Neural cell (in vitro differentiated cells): ENCODE measurements at regions not wholly inside any gene's neighbourhood (a gene's known extent, or its start where the extent isn't known, plus 50 kb on each side); places are given as distances from the start of the nearest gene placed in this dataset.

ENCODE experiments used
- H2AFZ ChIP-seq: fragments of 200-600, 300-800 bp; sonication (generic), shearing (Covaris generic); 2 replicates; pipeline ENCODE4 v1.6.0; 2014; ENCODE audit warnings: low read depth, mild to moderate bottlenecking, antibody characterized with exemption, low read length, moderate library complexity
- H3F3A ChIP-seq: fragments of 200-600 bp; shearing (Covaris generic); 2 replicates; pipeline ENCODE4 v1.6.1; 2016; ENCODE audit warnings: mild to moderate bottlenecking, moderate library complexity, mixed read lengths, antibody characterized with exemption, low read length; ENCODE audit not compliant: insufficient read depth, poor library complexity, severe bottlenecking
- H3K27ac ChIP-seq: fragments of 200-600, 300-800 bp; sonication (generic), shearing (Covaris generic); 2 replicates; pipeline ENCODE4 v1.5.1; 2014; ENCODE audit warnings: mild to moderate bottlenecking, low read length, moderate library complexity
- H3K27me3 ChIP-seq: fragments of 300-800, 200-600 bp; sonication (generic), shearing (Covaris generic); 2 replicates; pipeline ENCODE4 v1.6.0; 2014; ENCODE audit warnings: mild to moderate bottlenecking, low read depth, low read length, moderate library complexity; ENCODE audit not compliant: insufficient read depth
- H3K36me3 ChIP-seq: fragments of 300-800, 200-600 bp; sonication (generic), shearing (Covaris generic); 2 replicates; pipeline ENCODE4 v1.5.1; 2014; ENCODE audit warnings: mild to moderate bottlenecking, antibody characterized with exemption, low read length, moderate library complexity; ENCODE audit not compliant: insufficient read depth
- H3K4me2 ChIP-seq: fragments of 300-800, 200-600 bp; sonication (generic), shearing (Covaris generic); 2 replicates; pipeline ENCODE4 v1.6.0; 2014; ENCODE audit warnings: mild to moderate bottlenecking, low read length
- H3K4me3 ChIP-seq: fragments of 300-800, 200-600 bp; sonication (generic), shearing (Covaris generic); 2 replicates; pipeline ENCODE4 v1.5.1; 2014; ENCODE audit warnings: mild to moderate bottlenecking, low read length, moderate library complexity
- H3K79me2 ChIP-seq: fragments of 200-600 bp; shearing (Covaris generic); replicated peaks from 2 replicates; pipeline ENCODE4 v1.6.0; 2014; ENCODE audit warnings: mild to moderate bottlenecking, low read length, moderate library complexity; ENCODE audit not compliant: insufficient read depth
- H3K9ac ChIP-seq: fragments of 300-800, 200-600 bp; sonication (generic), shearing (Covaris generic); 2 replicates; pipeline ENCODE4 v1.6.1; 2016; ENCODE audit warnings: mild to moderate bottlenecking, low read length, mixed read lengths
- H3K9me2 ChIP-seq: fragments of 200-600 bp; shearing (Covaris generic); 2 replicates; pipeline ENCODE4 v1.6.1; 2016; ENCODE audit warnings: mild to moderate bottlenecking, low read length, mixed read lengths; ENCODE audit not compliant: insufficient read depth
- H3K9me3 ChIP-seq: fragments of 200-600, 300-800 bp; sonication (generic), shearing (Covaris generic); 2 replicates; pipeline ENCODE4 v1.6.1; 2016; ENCODE audit warnings: mild to moderate bottlenecking, mixed run types, low read length, moderate library complexity, mixed read lengths
- H4K20me1 ChIP-seq: fragments of 200-600 bp; shearing (Covaris generic); 2 replicates; pipeline ENCODE4 v1.6.1; 2016; ENCODE audit warnings: mild to moderate bottlenecking, mixed run types; ENCODE audit not compliant: insufficient read depth
- EP300 ChIP-seq: fragments of 450-650 bp; conservative IDR thresholded peaks from 2 replicates; pipeline ENCODE4 v1.6.1; 2014; ENCODE audit warnings: antibody characterized with exemption, mild to moderate bottlenecking, moderate library complexity; ENCODE audit not compliant: poor library complexity, severe bottlenecking
- EZH2 ChIP-seq: fragments of 200-600, 300-800 bp; shearing (Covaris generic), sonication (generic); IDR thresholded peaks from 2 replicates; pipeline ENCODE4 v1.6.1; 2014; ENCODE audit warnings: antibody characterized with exemption, low read length, borderline replicate concordance, mild to moderate bottlenecking; ENCODE audit not compliant: insufficient read depth, poor library complexity, severe bottlenecking
- MXI1 ChIP-seq: fragments of 450-650 bp; conservative IDR thresholded peaks from 2 replicates; pipeline ENCODE4 v1.6.1; 2014; ENCODE audit warnings: antibody characterized with exemption, mild to moderate bottlenecking; ENCODE audit not compliant: poor library complexity, severe bottlenecking
- POLR2AphosphoS5 ChIP-seq: IDR thresholded peaks from 2 replicates; pipeline ENCODE4 v1.6.1; 2012
- RAD21 ChIP-seq: fragments of 450-650 bp; conservative IDR thresholded peaks from 2 replicates; pipeline ENCODE4 v1.6.1; 2014; ENCODE audit warnings: antibody characterized with exemption, mild to moderate bottlenecking, moderate library complexity
- SMC3 ChIP-seq: fragments of 450-650 bp; conservative IDR thresholded peaks from 2 replicates; pipeline ENCODE4 v1.6.1; 2014; ENCODE audit warnings: antibody characterized with exemption, mild to moderate bottlenecking, moderate library complexity; ENCODE audit not compliant: poor library complexity
- TAF1 ChIP-seq: IDR thresholded peaks from 2 replicates; pipeline ENCODE4 v1.6.1; 2012; ENCODE audit warnings: low read depth
- TF ChIP-seq, protein P1 (sequence below): IDR thresholded peaks from 2 replicates; pipeline ENCODE4 v1.6.1; 2012; ENCODE audit warnings: borderline replicate concordance
- TF ChIP-seq, protein P2 (sequence below): fragments of 450-650 bp; IDR thresholded peaks from 2 replicates; pipeline ENCODE4 v1.5.1; 2014; ENCODE audit warnings: antibody characterized with exemption, mild to moderate bottlenecking, moderate library complexity; ENCODE audit not compliant: poor library complexity, severe bottlenecking

DNA sequence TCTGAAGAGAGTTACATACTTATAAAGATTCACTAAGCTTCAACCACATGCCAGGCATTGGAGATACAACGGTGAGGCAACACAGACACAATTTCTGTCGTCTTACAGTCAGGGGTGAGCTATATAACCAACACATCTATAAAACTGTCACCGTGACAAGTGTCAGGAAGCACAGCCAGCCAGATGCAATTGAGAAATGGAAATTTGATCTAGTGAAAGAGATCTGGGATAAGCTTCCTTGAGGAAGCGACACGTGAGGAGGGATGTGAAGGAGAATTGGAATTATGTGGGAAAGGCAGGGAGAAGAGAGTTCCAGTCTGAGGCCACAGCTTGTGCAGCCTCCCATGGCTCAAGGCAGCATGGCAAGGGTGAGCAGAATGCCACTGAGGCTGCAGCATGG, 50.9 kb upstream of the ZNF354B start:
- H3K4me3 ChIP-seq = no peak overlapping the region
- TF ChIP-seq TAF1 (no peak), SMC3 (no peak), RAD21 (no peak), EZH2 (no peak), POLR2AphosphoS5 (no peak)
- TF ChIP-seq, protein P1, sequence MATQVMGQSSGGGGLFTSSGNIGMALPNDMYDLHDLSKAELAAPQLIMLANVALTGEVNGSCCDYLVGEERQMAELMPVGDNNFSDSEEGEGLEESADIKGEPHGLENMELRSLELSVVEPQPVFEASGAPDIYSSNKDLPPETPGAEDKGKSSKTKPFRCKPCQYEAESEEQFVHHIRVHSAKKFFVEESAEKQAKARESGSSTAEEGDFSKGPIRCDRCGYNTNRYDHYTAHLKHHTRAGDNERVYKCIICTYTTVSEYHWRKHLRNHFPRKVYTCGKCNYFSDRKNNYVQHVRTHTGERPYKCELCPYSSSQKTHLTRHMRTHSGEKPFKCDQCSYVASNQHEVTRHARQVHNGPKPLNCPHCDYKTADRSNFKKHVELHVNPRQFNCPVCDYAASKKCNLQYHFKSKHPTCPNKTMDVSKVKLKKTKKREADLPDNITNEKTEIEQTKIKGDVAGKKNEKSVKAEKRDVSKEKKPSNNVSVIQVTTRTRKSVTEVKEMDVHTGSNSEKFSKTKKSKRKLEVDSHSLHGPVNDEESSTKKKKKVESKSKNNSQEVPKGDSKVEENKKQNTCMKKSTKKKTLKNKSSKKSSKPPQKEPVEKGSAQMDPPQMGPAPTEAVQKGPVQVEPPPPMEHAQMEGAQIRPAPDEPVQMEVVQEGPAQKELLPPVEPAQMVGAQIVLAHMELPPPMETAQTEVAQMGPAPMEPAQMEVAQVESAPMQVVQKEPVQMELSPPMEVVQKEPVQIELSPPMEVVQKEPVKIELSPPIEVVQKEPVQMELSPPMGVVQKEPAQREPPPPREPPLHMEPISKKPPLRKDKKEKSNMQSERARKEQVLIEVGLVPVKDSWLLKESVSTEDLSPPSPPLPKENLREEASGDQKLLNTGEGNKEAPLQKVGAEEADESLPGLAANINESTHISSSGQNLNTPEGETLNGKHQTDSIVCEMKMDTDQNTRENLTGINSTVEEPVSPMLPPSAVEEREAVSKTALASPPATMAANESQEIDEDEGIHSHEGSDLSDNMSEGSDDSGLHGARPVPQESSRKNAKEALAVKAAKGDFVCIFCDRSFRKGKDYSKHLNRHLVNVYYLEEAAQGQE = peak; percentile 90
- H3K79me2 ChIP-seq = no peaks in the 10 kb centered on the region
- no peak overlapping the region for H2AFZ ChIP-seq
- no peak overlapping the region for H3K4me2 ChIP-seq
- no peaks in the 10 kb centered on the region for H3F3A ChIP-seq
- H3K27ac ChIP-seq = no peak overlapping the region
- H3K36me3 ChIP-seq = no peaks in the 10 kb centered on the region
- H3K9me3 ChIP-seq = no peaks in the 10 kb centered on the region
- H3K9me2 ChIP-seq = no peaks in the 10 kb centered on the region
- no peak overlapping the region for H3K9ac ChIP-seq
- H3K27me3 ChIP-seq = no peaks in the 10 kb centered on the region
- no peaks in the 10 kb centered on the region for H4K20me1 ChIP-seq

DNA sequence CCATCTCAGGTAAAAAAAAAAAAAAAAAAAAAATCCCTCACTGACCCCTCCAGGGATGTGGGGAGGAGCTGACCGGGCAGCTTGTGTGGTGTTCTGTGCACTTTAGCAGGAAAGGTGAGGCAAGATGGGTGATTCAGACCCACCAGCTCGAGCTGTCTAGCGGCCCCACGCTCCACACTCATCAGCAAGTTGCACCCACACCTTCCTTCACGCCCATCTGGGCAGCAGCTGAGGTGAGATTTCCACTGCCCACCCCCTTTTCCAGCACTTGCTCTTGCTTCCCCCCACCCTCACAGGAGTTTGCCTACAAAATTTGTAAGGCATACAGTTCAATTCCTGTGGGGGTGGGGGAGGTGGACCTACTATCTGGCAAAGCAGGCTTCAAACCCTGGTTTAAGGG, 58.7 kb upstream of the ZNF354B start:
- H3K4me3 ChIP-seq = no peak overlapping the region
- H3K9ac ChIP-seq = no peak overlapping the region
- TF ChIP-seq TAF1 (no peak), EZH2 (no peak), EP300 (no peak), RAD21 (no peak), SMC3 (no peak), POLR2AphosphoS5 (no peak), MXI1 (no peak)
- TF ChIP-seq, protein P1 = no peak
- TF ChIP-seq, protein P2, sequence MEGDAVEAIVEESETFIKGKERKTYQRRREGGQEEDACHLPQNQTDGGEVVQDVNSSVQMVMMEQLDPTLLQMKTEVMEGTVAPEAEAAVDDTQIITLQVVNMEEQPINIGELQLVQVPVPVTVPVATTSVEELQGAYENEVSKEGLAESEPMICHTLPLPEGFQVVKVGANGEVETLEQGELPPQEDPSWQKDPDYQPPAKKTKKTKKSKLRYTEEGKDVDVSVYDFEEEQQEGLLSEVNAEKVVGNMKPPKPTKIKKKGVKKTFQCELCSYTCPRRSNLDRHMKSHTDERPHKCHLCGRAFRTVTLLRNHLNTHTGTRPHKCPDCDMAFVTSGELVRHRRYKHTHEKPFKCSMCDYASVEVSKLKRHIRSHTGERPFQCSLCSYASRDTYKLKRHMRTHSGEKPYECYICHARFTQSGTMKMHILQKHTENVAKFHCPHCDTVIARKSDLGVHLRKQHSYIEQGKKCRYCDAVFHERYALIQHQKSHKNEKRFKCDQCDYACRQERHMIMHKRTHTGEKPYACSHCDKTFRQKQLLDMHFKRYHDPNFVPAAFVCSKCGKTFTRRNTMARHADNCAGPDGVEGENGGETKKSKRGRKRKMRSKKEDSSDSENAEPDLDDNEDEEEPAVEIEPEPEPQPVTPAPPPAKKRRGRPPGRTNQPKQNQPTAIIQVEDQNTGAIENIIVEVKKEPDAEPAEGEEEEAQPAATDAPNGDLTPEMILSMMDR = no peak

More for the DNA sequence above, 58.7 kb upstream of the ZNF354B start:
- Histone ChIP-seq H3K36me3 (no peaks in the 10 kb centered on the region), H3F3A (no peaks in the 10 kb centered on the region), H3K79me2 (no peaks in the 10 kb centered on the region), H3K9me3 (no peaks in the 10 kb centered on the region), H4K20me1 (no peaks in the 10 kb centered on the region), H3K27ac (no peak overlapping the region), H2AFZ (no peak overlapping the region), H3K27me3 (no peaks in the 10 kb centered on the region), H3K4me2 (no peak overlapping the region), H3K9me2 (no peaks in the 10 kb centered on the region)
